Testis (tissue), 2 donors: ENCODE measurements at regions not wholly inside any gene's neighbourhood (a gene's known extent, or its start where the extent isn't known, plus 50 kb on each side); places are given as distances from the start of the nearest gene placed in this dataset.

Experiments
- CTCF ChIP-seq, 3 experiments: fragments of 450-650 bp in 2 of 3; fragments of 200-600 bp in 1 of 3; sonication (generic) in 1 of 3; IDR thresholded peaks; one replicate each; pipeline ENCODE4 v1.5.1; 2016 to 2019; ENCODE audit warnings: antibody characterized with exemption in 3 of 3, mild to moderate bottlenecking in 2 of 3, moderate library complexity in 1 of 3
- POLR2A ChIP-seq: fragments of 450-650 bp; IDR thresholded peaks from one replicate; pipeline ENCODE4 v1.6.1; 2017; ENCODE audit warnings: antibody characterized with exemption, mild to moderate bottlenecking, moderate library complexity

- no peak for TF ChIP-seq CTCF (IDR thresholded peaks at IDR 0.05)
- no peak for TF ChIP-seq POLR2A
Observed at GRCh38 chr6:163944897-163945296, 530.4 kb downstream of the QKI start.
